Endothelial cell of umbilical vein (primary cell): ENCODE measurements at regions not wholly inside any gene's neighbourhood (a gene's known extent, or its start where the extent isn't known, plus 50 kb on each side); places are given as distances from the start of the nearest gene placed in this dataset.

Source experiments
- BruUV-seq: library from RNA; stranded (reverse); fragments of 400-500 nt; replicated peaks from 2 replicates; lab custom pipeline; 2021; lab: Mats Ljungman, UMichigan
- CTCF ChIA-PET: fragments of 300-600, 350-600 bp; sonication (Branson Sonifier 250); formaldehyde crosslinking; loops from one replicate; lab custom pipeline; 2021; ENCODE audit warnings: antibody characterized with exemption, inconsistent platforms; lab: Charles Lee
- POLR2A ChIA-PET: fragments of 300-600, 350-600 bp; sonication (Branson Sonifier 250); formaldehyde crosslinking; loops from one replicate; lab custom pipeline; 2021; ENCODE audit warnings: antibody characterized with exemption, inconsistent platforms; lab: Charles Lee
- DNase-seq: peaks from one replicate; pipeline ENCODE4 v3.0.0-alpha.2; 2011; ENCODE audit warnings: low read depth, low spot score
- FAIRE-seq: peaks from 2 replicates; lab custom pipeline; 2011; peaks lifted over from hg19 to GRCh38; lab: Jason Lieb, UNC
- H2AFZ ChIP-seq: 2 replicates; pipeline ENCODE4 v1.6.0; 2012; ENCODE audit warnings: low read depth, low read length, control low read depth, inconsistent platforms
- H3K27ac ChIP-seq: 2 replicates; pipeline ENCODE4 v1.5.1; 2011; ENCODE audit warnings: low read depth, mild to moderate bottlenecking, control low read depth, low read length, moderate library complexity; ENCODE audit not compliant: insufficient read depth
- H3K27me3 ChIP-seq, 2 experiments: 2 replicates each; pipeline versions ENCODE4 v1.6.0 to v1.6.1; 2011; ENCODE audit warnings: low read length in 2 of 2, mixed read lengths in 1 of 2; ENCODE audit not compliant: control insufficient read depth in 2 of 2, insufficient read depth in 2 of 2
- H3K36me3 ChIP-seq, 2 experiments: 2 replicates in 1 of 2; 3 replicates in 1 of 2; pipeline ENCODE4 v1.5.1; 2011; ENCODE audit warnings: low read length in 2 of 2, mild to moderate bottlenecking in 1 of 2, moderate library complexity in 1 of 2; ENCODE audit not compliant: control insufficient read depth in 2 of 2, insufficient read depth in 2 of 2; ENCODE audit errors: extremely low read depth in 1 of 2
- H3K4me1 ChIP-seq: 3 replicates; pipeline ENCODE4 v1.5.1; 2011; ENCODE audit warnings: mild to moderate bottlenecking, low read length; ENCODE audit not compliant: control insufficient read depth, insufficient read depth; ENCODE audit errors: extremely low read depth
- H3K4me2 ChIP-seq: 2 replicates; pipeline ENCODE4 v1.6.1; 2011; ENCODE audit warnings: low read length, control low read depth, mixed read lengths; ENCODE audit not compliant: insufficient read depth
- H3K4me3 ChIP-seq, 3 experiments: fragments of 200-600 bp in 1 of 3; sonication (generic), shearing (Covaris generic) in 1 of 3; replicated peaks in 1 of 3; 2 replicates each; pipeline ENCODE4 v1.5.1; 2011 to 2016; ENCODE audit warnings: control low read depth in 3 of 3, low read length in 3 of 3, mild to moderate bottlenecking in 2 of 3, inconsistent platforms in 1 of 3, low read depth in 1 of 3, moderate library complexity in 1 of 3; ENCODE audit not compliant: insufficient read depth in 1 of 3
- H3K79me2 ChIP-seq: 2 replicates; pipeline ENCODE4 v1.6.0; 2012; ENCODE audit warnings: low read length, inconsistent platforms; ENCODE audit not compliant: control insufficient read depth, insufficient read depth
- H3K9ac ChIP-seq: replicated peaks from 2 replicates; pipeline ENCODE3; 2011; ENCODE audit warnings: low read length, control low read depth; ENCODE audit not compliant: insufficient read depth; ENCODE audit errors: extremely low read depth
- H3K9me1 ChIP-seq: replicated peaks from 3 replicates; pipeline ENCODE4 v1.6.0; 2011; ENCODE audit warnings: mild to moderate bottlenecking, low read length; ENCODE audit not compliant: control insufficient read depth, insufficient read depth; ENCODE audit errors: extremely low read depth
- H3K9me3 ChIP-seq: replicated peaks from 2 replicates; pipeline ENCODE4 v1.5.1; 2012; ENCODE audit warnings: low read length, inconsistent platforms; ENCODE audit not compliant: control insufficient read depth, insufficient read depth
- H4K20me1 ChIP-seq: replicated peaks from 2 replicates; pipeline ENCODE3; 2011; ENCODE audit warnings: mild to moderate bottlenecking, low read length; ENCODE audit not compliant: control insufficient read depth, insufficient read depth; ENCODE audit errors: extremely low read depth
- CTCF ChIP-seq, 2 donors: IDR thresholded peaks; 1 replicate in 1 of 2; 2 replicates in 1 of 2; pipeline ENCODE4 v1.5.1; 2011; ENCODE audit warnings: low read length in 2 of 2, mild to moderate bottlenecking in 2 of 2, moderate library complexity in 2 of 2, control low read depth in 1 of 2, inconsistent platforms in 1 of 2, low read depth in 1 of 2; ENCODE audit not compliant: insufficient read depth in 1 of 2; ENCODE audit errors: extremely low read depth in 1 of 2
- EZH2 ChIP-seq: IDR thresholded peaks from 2 replicates; pipeline ENCODE4 v1.6.1; 2012; ENCODE audit warnings: borderline replicate concordance, low read depth, mild to moderate bottlenecking, moderate library complexity, low read length, inconsistent platforms; ENCODE audit not compliant: severe bottlenecking
- FOS ChIP-seq: IDR thresholded peaks from 2 replicates; pipeline ENCODE4 v1.6.1; 2011; ENCODE audit warnings: mild to moderate bottlenecking, low read length, moderate library complexity, borderline replicate concordance; ENCODE audit not compliant: insufficient read depth
- GATA2 ChIP-seq: IDR thresholded peaks from 2 replicates; pipeline ENCODE4 v1.7.0; 2011; ENCODE audit warnings: low read depth, mild to moderate bottlenecking, moderate library complexity, mixed read lengths, low read length; ENCODE audit not compliant: insufficient read length, insufficient read depth
- JUN ChIP-seq: IDR thresholded peaks from 2 replicates; pipeline ENCODE4 v1.6.1; 2011; ENCODE audit warnings: borderline replicate concordance, low read depth; ENCODE audit not compliant: insufficient read length, insufficient read depth
- MAX ChIP-seq: IDR thresholded peaks from 2 replicates; pipeline ENCODE4 v1.6.1; 2011; ENCODE audit not compliant: insufficient read depth, insufficient read length
- MYC ChIP-seq: IDR thresholded peaks from one replicate; pipeline ENCODE4 v1.6.1; 2011; ENCODE audit warnings: mild to moderate bottlenecking, low read depth, low read length
- POLR2A ChIP-seq: IDR thresholded peaks from 2 replicates; pipeline ENCODE4 v1.6.1; 2012; ENCODE audit warnings: low read depth, mild to moderate bottlenecking, control low read depth, low read length
- POLR2AphosphoS5 ChIP-seq: IDR thresholded peaks from 2 replicates; pipeline ENCODE4 v1.6.1; 2012; ENCODE audit warnings: low read depth, mild to moderate bottlenecking, control low read depth, low read length, moderate library complexity; ENCODE audit not compliant: insufficient read depth
- dilution Hi-C: fragments of 300-500 bp; cut with MboI; formaldehyde crosslinking; loops from one replicate; pipeline ENCODE4 v1.15.0; 2019; ENCODE audit warnings: low sequenced_read_pairs; ENCODE audit not compliant: extremely low pct_ligation_motif_present
- intact Hi-C: fragments of 100-400 bp; cut with micrococcal nuclease; formaldehyde crosslinking; loops from one replicate; pipeline ENCODE4 v1.10.0; 2022

GRCh38 chr1:229011022-229011421, 259.9 kb upstream of the RAB4A start:
- CTCF ChIA-PET, result no interaction called here
- Histone ChIP-seq H3K9ac (no peak overlapping the region), H4K20me1 (no peaks in the 10 kb centered on the region), H3K79me2 (no peaks in the 10 kb centered on the region), H3K27ac (no peak overlapping the region), H3K9me3 (no peaks in the 10 kb centered on the region), H3K9me1 (no peaks in the 10 kb centered on the region), H3K4me3 (no peak overlapping the region), H3K4me1 (no peaks in the 10 kb centered on the region), H2AFZ (no peak overlapping the region), H3K27me3 (no peaks in the 10 kb centered on the region), H3K36me3 (no peaks in the 10 kb centered on the region), H3K4me2 (no peak overlapping the region)
- dilution Hi-C loops, result no loop called here
- BruUV-seq, result no TSS peak
- POLR2A ChIA-PET, result no interaction called here
- DNase-seq (no peak), FAIRE-seq (no peak)
- TF ChIP-seq POLR2AphosphoS5 (no peak), FOS (no peak), GATA2 (no peak), CTCF (IDR thresholded peaks at IDR 0.05; ENCODE audit: extremely low read depth in 1 of 2, insufficient read depth in 1 of 2, low read depth in 1 of 2, low read length in 2 of 2) (no peak), JUN (no peak), EZH2 (no peak), POLR2A (no peak), MYC (no peak), MAX (no peak)
- intact Hi-C loops, result no loop called here
